Trophoblast cell (in vitro differentiated cells and primary cell): ENCODE measurements at regions not wholly inside any gene's neighbourhood (a gene's known extent, or its start where the extent isn't known, plus 50 kb on each side); places are given as distances from the start of the nearest gene placed in this dataset.
"Not testable (repeated sequence)": the region's sequence is repeated elsewhere in the genome, so short reads cannot be mapped to it uniquely, and the experiment has no call there.

ENCODE experiments used
- DNase-seq, 2 donors: peaks; one replicate each; pipeline ENCODE4 v3.0.0-alpha.2; 2016
- H2AFZ ChIP-seq: 2 replicates; pipeline ENCODE4 v1.6.1; 2013; ENCODE audit warnings: low read length, moderate library complexity, mild to moderate bottlenecking; ENCODE audit not compliant: insufficient read depth, poor library complexity
- H2AK5ac ChIP-seq: 2 replicates; pipeline ENCODE4 v1.6.1; 2013; ENCODE audit warnings: mild to moderate bottlenecking, low read length
- H2BK120ac ChIP-seq: 2 replicates; pipeline ENCODE4 v1.6.1; 2013; ENCODE audit warnings: low read length, mild to moderate bottlenecking, moderate library complexity; ENCODE audit not compliant: insufficient read depth, poor library complexity
- H2BK12ac ChIP-seq: 2 replicates; pipeline ENCODE4 v1.6.1; 2013; ENCODE audit warnings: mild to moderate bottlenecking, low read length, moderate library complexity
- H2BK5ac ChIP-seq: 2 replicates; pipeline ENCODE4 v1.6.1; 2013; ENCODE audit warnings: low read length, low read depth, moderate library complexity, mild to moderate bottlenecking; ENCODE audit not compliant: poor library complexity
- H3K14ac ChIP-seq: 2 replicates; pipeline ENCODE4 v1.6.1; 2013; ENCODE audit warnings: mild to moderate bottlenecking, low read length
- H3K18ac ChIP-seq: 2 replicates; pipeline ENCODE4 v1.6.1; 2013; ENCODE audit warnings: mild to moderate bottlenecking, low read length
- H3K23ac ChIP-seq: 2 replicates; pipeline ENCODE4 v1.6.1; 2013; ENCODE audit warnings: low read length
- H3K27ac ChIP-seq: 2 replicates; pipeline ENCODE4 v1.5.1; 2013; ENCODE audit warnings: low read depth, mild to moderate bottlenecking, inconsistent platforms, low read length, moderate library complexity
- H3K27me3 ChIP-seq: 2 replicates; pipeline ENCODE4 v1.6.1; 2013; ENCODE audit warnings: inconsistent platforms, mild to moderate bottlenecking, low read length, moderate library complexity; ENCODE audit not compliant: insufficient read depth
- H3K36me3 ChIP-seq, 2 experiments: 1 replicate in 1 of 2; 2 replicates in 1 of 2; pipeline ENCODE4 v1.6.1; 2013; ENCODE audit warnings: low read length in 2 of 2, mild to moderate bottlenecking in 2 of 2, moderate library complexity in 1 of 2; ENCODE audit not compliant: insufficient read depth in 2 of 2, control insufficient read depth in 1 of 2
- H3K4ac ChIP-seq: 2 replicates; pipeline ENCODE4 v1.6.1; 2013; ENCODE audit warnings: low read depth, mild to moderate bottlenecking, low read length, moderate library complexity
- H3K4me1 ChIP-seq, 2 experiments: 1 replicate in 1 of 2; 2 replicates in 1 of 2; pipeline ENCODE4 v1.6.1; 2013; ENCODE audit warnings: low read length in 2 of 2, mild to moderate bottlenecking in 2 of 2, moderate library complexity in 1 of 2; ENCODE audit not compliant: insufficient read depth in 2 of 2, control insufficient read depth in 1 of 2
- H3K4me2 ChIP-seq: 2 replicates; pipeline ENCODE4 v1.6.1; 2013; ENCODE audit warnings: inconsistent platforms, mild to moderate bottlenecking, low read length, moderate library complexity
- H3K4me3 ChIP-seq: 2 replicates; pipeline ENCODE4 v1.5.1; 2013; ENCODE audit warnings: mild to moderate bottlenecking, low read depth, low read length, inconsistent platforms
- H3K79me1 ChIP-seq: one replicate; pipeline ENCODE4 v1.6.1; 2013; ENCODE audit warnings: low read length
- H3K79me2 ChIP-seq: 2 replicates; pipeline ENCODE4 v1.6.1; 2013; ENCODE audit warnings: low read length, mild to moderate bottlenecking; ENCODE audit not compliant: control insufficient read depth, insufficient read depth, poor library complexity
- H3K9ac ChIP-seq: 2 replicates; pipeline ENCODE4 v1.6.1; 2013; ENCODE audit warnings: mild to moderate bottlenecking, low read length
- H3K9me3 ChIP-seq: 2 replicates; pipeline ENCODE4 v1.6.1; 2013; ENCODE audit warnings: low read depth, mild to moderate bottlenecking, control low read depth, inconsistent platforms, low read length; ENCODE audit not compliant: insufficient read depth
- H4K12ac ChIP-seq: 2 replicates; pipeline ENCODE4 v1.6.1; 2013; ENCODE audit warnings: low read depth, mild to moderate bottlenecking, low read length, moderate library complexity
- H4K8ac ChIP-seq: 2 replicates; pipeline ENCODE4 v1.6.1; 2013; ENCODE audit warnings: low read depth, mild to moderate bottlenecking, low read length, moderate library complexity
- H4K91ac ChIP-seq: one replicate; pipeline ENCODE4 v1.6.1; 2013; ENCODE audit warnings: low read depth, mild to moderate bottlenecking, low read length, moderate library complexity
- WGBS: extraction: QIAGEN DNeasy Blood & Tissue Kit; methylation state at CpG from one replicate; pipeline ENCODE4 v1.1.7; 2013; ENCODE audit warnings: missing lambda C conversion rate; ENCODE audit not compliant: insufficient read length, insufficient coverage; ENCODE audit errors: extremely low coverage; 5-methylcytosine and 5-hydroxymethylcytosine counted together

DNA sequence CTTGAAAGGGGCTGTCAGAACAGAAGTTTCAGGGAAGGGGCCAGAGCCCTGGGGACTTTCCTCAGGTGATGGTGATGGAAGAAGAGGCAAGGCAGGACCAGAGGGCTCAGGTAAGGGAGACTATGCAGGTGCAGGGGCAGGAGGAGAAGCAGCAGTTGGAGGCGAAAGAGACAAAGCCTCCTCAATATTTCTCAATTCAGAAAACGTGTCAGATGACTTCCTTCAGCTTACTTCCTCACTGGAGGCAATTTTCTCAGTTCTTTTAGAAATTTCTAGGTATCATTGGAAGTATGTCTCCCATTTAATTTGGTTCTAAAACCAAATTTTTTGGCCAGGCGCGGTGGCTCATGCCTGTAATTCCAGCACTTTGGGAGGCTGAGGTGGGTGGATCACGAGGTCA, 112.4 kb downstream of the PPIAL4G start:
- not testable (repeated sequence) for H3K4ac ChIP-seq, H3K18ac ChIP-seq, H3K9ac ChIP-seq, H3K27me3 ChIP-seq, H3K79me2 ChIP-seq, H2AFZ ChIP-seq, H3K4me1 ChIP-seq, H3K14ac ChIP-seq, H2BK12ac ChIP-seq, H3K4me3 ChIP-seq, H4K8ac ChIP-seq, H3K79me1 ChIP-seq, H3K4me2 ChIP-seq, H3K9me3 ChIP-seq, H2BK120ac ChIP-seq, H3K36me3 ChIP-seq, H2BK5ac ChIP-seq, H4K91ac ChIP-seq, H4K12ac ChIP-seq, H3K27ac ChIP-seq, DNase-seq, H3K23ac ChIP-seq, H2AK5ac ChIP-seq
- no CpG with 5 or more reads among the region's 5 CpGs for WGBS

DNA sequence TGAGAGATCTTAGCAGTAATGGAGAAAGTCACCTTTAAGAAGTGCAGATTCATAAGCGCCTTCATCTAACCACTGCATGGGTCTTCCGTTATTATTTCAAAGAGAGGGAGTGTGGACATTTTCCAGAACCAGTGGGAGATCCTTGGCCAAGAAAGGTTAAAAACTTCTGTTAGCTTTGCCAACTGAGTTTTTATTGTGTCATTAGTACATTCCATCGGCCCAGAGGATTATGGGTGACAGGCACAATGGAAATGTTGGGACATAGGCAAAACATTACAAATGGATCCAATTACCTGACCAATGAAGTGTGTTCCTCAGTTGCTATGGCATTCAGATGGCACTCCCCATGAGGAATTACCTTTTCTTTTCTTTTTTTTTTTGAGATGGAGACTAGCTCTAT, 115.5 kb downstream of the PPIAL4G start:
- Histone ChIP-seq H3K4ac (no peak overlapping the region), H3K36me3 (no peaks in the 10 kb centered on the region), H3K14ac (no peak overlapping the region), H2AFZ (no peak overlapping the region), H2AK5ac (no peak overlapping the region), H3K4me1 (peaks cover 2 to 3% of the 10 kb centered on the region in 2 experiments), H3K18ac (no peak overlapping the region), H2BK12ac (no peak overlapping the region), H3K79me1 (peaks cover 2% of the 10 kb centered on the region), H2BK5ac (no peak overlapping the region), H3K27ac (no peak overlapping the region), H3K23ac (no peak overlapping the region), H3K9me3 (no peaks in the 10 kb centered on the region), H4K91ac (no peak overlapping the region), H3K4me2 (no peak overlapping the region), H2BK120ac (no peak overlapping the region), H4K8ac (no peak overlapping the region), H3K27me3 (no peaks in the 10 kb centered on the region), H3K79me2 (no peaks in the 10 kb centered on the region), H3K9ac (no peak overlapping the region), H3K4me3 (no peak overlapping the region), H4K12ac (no peak overlapping the region)
- no peak for DNase-seq
- no CpG with 5 or more reads among the region's 3 CpGs for WGBS

GRCh38 chr1:148366136-148366753, 116.9 kb downstream of the PPIAL4G start:
- not testable (repeated sequence) for H3K4ac ChIP-seq, H3K4me3 ChIP-seq, H3K14ac ChIP-seq, H2BK5ac ChIP-seq, H2AFZ ChIP-seq, H3K18ac ChIP-seq, H3K79me1 ChIP-seq, H3K4me1 ChIP-seq, H3K9ac ChIP-seq, H3K4me2 ChIP-seq, H3K23ac ChIP-seq, H4K91ac ChIP-seq, DNase-seq, H3K27me3 ChIP-seq, H2BK120ac ChIP-seq, H4K12ac ChIP-seq, H3K79me2 ChIP-seq, H3K36me3 ChIP-seq, H4K8ac ChIP-seq, H2AK5ac ChIP-seq, H2BK12ac ChIP-seq, H3K27ac ChIP-seq, H3K9me3 ChIP-seq
- whole genome bisulfite sequencing: no CpG with 5 or more reads among the region's 5 CpGs

GRCh38 chr1:148365151-148365550, 118.0 kb downstream of the PPIAL4G start:
- H2BK120ac ChIP-seq, H3K14ac ChIP-seq, H3K27me3 ChIP-seq, H3K4ac ChIP-seq, H3K18ac ChIP-seq, H2BK5ac ChIP-seq, H3K4me1 ChIP-seq, H3K9ac ChIP-seq, H3K23ac ChIP-seq, H3K27ac ChIP-seq, H3K79me1 ChIP-seq, H4K12ac ChIP-seq, DNase-seq, H3K4me2 ChIP-seq, H3K36me3 ChIP-seq, H3K79me2 ChIP-seq, H4K91ac ChIP-seq, H2AFZ ChIP-seq, H4K8ac ChIP-seq, H2BK12ac ChIP-seq, H2AK5ac ChIP-seq, H3K9me3 ChIP-seq, H3K4me3 ChIP-seq: not testable (repeated sequence)
- WGBS: no CpG with 5 or more reads among the region's 2 CpGs
